Iris pigment epithelial cell (primary cell): ENCODE measurements at regions not wholly inside any gene's neighbourhood (a gene's known extent, or its start where the extent isn't known, plus 50 kb on each side); places are given as distances from the start of the nearest gene placed in this dataset.

ENCODE experiments used
- DNase-seq: peaks from one replicate; pipeline ENCODE4 v3.0.0-alpha.2; 2011; ENCODE audit warnings: low read depth

DNA sequence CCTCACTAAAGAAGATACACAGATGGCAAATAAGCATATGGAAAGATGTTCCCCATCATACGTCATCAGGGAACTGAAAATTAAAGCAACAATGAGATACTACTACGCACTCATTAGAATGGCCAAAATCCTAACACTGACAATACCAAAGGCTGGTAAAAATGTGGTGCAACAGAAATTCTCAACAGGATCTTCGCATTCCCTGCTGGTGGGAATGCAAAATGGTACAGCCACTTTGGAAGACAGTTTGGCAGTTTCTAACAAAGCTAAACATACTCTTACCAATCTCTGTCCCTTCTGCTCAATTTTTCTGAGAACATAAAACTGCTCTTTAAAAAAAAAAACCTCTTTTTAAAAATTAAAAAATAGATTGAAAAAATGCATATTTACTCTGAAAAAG, 300.2 kb downstream of the FBXW7 start:
- DNase-seq = no peak

DNA sequence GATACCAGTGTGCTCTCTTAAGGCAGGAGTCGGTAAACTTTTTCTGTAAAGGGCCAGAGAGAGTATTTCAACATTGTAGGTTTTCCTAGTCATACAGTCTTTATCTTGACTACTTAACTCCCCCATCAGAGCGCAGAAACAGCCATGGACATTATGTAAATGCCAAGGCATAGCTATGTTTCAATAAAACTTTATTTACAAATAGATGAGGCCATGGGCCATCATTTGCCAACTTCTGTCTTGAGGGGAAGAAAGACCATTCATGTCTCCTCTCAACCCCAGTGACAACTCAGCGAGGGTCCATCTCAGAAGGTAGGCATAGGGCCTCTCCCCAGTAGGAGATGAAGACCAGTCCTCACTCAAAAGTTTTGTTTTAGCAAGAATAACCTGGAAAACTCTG, 301.3 kb downstream of the FBXW7 start:
- DNase-seq = no peak

DNA sequence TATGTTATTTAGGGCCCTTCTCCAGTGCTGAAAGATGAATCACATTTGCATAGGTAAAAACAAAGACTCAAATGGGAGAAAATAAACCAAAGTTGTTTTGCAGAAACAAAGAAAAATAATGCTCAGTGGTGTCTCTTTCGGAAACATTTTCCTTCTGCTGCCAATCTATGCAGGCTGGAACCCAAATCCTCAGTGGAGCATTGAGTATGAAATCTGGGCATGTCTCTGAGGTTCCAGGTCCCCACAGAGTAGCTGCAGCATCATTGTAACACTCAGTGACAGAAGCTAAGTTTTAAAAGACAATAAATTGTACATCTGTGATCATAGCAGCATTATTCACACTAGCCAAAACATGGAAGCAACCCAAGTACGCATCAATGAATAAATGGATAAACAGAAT, 303.6 kb downstream of the FBXW7 start:
- no peak for DNase-seq

DNA sequence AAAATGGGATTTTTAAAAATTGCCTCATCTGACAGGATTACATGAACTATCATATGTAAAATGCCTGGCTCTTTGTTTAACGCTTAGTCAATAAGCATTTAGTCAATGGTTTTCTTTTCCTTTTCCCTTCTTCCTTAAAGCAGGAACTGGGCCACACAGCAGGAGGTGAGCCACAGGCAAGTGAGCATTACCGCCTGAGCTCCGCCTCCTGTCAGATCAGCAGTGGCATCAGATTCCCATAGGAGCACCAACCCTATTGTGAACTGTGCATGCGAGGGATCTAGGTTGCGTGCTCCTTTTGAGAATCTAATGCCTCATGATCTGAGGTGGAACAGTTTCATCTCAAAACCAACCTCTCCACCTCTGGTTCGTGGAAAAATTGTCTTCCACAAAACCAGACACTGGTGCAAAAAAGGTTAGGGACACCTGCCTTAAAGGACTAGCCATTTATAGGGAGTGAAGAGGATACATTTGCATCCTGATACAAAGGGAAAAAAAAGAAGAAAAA, 306.1 kb downstream of the FBXW7 start:
- no peak for DNase-seq

DNA sequence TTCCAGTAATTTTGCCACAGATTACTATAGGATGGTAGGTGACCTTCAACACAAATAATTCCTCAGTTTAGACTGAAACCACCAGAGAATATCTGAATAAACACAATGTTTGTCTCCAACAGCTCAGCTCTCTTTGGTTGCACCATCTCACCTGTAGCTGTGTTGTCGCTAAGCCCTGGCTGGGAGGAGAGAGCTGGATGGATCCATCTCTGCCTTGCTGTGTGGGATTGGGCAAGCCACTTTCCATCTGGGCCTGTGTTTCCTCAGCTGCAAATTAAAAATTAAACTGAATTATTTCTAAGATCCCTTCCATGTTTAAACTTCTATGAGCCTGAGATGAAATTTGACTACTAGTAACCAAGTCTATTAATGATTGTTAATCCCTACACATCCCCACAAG, 310.2 kb downstream of the FBXW7 start:
- DNase-seq = no peak

DNA sequence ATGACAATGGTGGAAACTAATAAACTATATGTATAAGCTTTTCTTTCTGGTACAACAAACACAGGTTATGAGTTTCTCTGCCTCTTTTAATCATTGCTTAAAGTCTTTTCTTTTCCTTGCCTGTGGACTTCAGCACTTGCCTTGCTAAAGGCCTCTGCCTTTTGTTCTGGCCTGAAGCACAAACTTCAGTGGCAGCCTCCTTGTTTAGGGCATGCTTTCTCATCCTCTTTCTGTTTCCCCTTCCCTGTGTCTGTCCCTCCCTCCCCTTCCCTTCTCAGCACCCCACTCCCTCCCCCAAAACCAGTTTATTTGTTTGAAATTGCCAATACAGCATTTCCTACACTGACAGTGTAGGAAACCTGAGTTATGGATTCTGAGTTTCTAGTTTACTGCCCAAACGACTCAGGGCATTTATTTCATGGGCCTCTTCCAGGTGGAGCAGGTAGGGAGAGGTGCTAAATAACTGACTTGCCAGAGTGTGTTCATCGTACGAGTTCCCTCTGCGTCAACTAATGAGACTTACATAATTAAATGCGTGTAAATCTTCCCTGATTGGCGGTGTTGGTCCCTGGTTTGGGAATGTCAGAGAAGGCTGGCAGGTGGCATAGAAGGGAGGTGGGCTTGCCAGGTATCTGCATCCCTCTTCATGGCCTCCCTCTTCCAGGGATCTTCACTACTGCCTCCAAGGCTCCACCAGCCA, 311.0 kb downstream of the FBXW7 start:
- no peak for DNase-seq

DNA sequence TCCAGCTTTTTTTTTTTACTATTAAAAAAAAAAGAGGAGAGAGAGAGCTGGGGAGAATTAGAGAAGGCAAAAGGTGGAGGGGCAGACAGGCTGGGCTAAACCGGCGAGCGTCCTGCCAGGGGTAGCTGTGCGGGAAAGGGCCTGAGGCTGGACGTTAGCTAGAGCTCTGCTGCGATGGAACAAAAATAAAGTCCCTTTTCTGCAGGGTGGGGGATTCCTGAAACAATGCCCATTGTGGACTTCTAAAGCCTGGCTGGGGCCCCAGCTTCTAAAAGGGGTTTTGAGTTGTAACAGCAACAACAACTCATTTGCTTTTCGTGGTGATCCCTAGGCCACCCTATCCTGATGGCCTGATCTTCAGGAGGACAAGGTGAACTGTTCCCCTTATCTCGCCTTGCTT, 311.7 kb downstream of the FBXW7 start:
- DNase-seq = no peak

DNA sequence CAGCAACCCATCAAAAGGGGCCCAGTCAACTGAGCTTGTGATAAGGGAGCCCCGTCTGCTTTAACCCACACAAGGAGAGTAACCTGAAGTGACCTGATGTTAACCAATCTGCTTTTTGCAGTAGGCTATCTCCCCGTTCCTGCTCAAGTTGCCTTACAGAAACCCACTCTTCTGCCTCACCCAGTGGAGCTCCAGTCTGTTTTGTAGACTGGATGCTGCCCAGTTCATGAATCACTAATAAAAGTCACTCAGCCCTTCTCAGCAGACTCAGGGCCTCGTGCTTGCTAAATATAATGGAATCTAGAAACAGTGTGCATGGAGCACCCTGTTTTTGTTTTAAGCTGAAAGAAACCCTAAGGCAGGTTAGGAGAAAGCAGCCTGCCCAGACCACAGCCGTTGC, 312.3 kb downstream of the FBXW7 start:
- DNase-seq = no peak

DNA sequence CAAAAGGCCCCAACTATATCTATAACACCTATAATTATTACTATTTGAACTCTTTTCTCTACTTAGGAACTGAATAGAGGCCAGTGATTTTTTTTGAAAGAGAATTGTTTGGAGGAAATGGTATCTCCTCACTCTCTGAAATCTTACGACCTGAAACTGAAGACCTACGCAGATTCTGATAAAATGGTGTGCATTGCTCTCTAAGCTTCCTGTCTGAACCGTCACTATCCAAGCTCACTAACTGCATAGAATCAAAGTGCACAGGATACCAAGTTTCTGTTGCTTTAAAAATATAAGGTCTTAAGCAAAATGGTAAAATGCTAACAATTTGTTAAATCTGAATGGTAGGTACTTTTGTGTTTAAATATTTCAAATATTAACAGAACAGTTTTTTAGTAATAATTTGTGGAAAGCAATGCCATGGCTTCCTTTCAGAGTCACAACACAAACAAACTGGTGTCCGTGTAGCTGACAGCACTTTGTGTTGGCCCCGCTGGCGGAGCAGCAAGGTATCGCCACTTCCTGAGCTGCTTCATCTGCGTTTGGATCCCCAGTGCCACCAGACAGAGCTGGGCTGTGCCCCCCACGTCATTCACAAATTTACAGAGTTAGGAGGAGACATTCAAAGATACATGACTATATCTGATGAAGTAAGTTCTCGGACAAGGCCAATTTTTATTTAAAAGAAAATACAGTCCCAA, 313.9 kb downstream of the FBXW7 start:
- no peak for DNase-seq

DNA sequence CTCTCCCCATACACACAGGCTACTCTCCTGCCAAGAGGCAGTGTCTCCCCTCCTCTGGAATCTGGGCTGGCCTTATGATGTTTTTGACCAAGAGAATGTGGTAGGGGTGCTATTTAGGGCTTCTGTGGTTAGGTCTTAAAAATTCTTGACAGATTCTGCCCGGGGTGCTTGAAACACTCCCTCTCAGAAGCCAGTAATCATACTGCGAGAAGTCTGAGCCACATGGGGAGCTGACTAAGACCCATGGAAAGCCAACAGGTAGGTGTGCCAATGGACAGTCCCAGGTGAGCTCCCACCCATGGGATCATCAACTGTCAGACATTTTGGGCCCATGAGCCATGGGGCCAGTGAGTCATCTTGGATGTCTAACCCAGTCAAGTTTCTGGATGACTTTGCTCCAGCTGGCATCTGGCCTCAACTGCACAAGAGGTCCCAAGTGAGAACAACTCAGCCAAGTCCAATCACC, 315.7 kb downstream of the FBXW7 start:
- DNase-seq = no peak

DNA sequence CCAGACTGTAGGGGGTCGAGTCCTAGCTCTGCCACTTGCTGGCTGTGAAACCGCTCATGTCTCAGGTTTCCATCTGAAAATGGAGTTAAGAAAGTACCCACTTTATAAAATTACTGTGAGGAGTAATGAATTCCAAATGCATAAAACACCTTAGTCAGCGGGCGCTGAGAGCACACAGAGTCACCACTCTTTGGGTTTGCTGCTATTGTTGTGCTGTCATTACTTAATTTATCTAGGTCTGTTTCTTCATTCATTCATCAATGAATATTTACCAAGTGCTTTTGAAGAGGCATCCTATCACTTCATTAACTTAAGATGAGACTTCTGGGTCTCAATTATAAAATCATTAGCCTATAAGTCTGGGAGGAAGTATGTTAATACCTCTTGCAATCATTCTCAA, 317.3 kb downstream of the FBXW7 start:
- DNase-seq = no peak

DNA sequence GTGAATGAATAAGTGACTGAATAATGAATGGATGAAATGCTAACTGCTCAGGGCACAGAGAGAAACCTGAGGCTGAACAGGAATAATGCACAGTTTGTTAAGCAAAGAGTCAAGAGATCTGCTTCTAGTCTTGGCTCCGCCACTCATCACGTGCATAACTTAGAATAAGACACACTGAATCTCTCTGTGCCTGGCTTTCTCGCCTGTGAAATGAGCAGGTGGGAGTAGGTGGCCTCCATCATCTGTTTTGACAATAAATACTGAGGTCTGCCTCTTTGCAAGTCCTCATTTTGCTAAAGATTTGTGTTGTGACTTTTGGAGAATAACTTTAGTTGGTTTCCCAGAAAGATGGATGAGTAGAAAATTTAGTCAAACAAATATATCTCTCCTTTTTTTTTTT, 318.0 kb downstream of the FBXW7 start:
- DNase-seq = no peak

DNA sequence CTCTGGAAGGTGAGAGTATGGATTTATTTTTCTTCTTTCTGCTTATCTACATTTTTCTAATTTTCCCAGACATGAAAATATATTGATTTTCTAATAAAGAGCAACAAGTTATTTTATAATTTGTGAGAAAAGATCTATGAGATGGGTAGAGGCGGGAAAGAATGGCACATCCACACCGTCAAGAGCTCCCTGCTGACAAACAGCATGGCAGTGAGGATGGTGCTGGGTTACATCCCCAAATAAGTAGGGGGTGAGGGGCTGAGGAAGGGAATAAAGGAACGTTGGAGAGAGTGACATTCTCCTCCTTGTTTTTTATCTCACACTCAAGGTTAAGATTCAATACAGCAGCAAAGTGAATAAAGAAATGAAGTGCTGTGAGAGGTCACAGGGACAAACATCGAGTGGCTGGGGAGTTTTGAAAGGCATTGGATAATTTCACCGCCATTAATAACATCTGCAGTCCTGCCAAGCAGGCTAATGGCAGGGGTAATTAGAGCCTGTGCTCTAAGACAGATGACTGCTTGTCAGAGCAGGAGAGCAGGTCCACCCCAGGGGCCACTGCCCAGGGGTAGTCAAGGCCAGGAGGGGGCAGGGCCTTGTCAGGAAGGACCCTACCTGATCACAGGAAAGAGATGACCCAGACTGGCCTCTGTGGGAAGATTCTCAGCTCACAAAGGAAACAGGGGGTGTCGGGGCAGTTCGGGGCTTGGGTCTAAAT, 323.8 kb downstream of the FBXW7 start:
- no peak for DNase-seq

DNA sequence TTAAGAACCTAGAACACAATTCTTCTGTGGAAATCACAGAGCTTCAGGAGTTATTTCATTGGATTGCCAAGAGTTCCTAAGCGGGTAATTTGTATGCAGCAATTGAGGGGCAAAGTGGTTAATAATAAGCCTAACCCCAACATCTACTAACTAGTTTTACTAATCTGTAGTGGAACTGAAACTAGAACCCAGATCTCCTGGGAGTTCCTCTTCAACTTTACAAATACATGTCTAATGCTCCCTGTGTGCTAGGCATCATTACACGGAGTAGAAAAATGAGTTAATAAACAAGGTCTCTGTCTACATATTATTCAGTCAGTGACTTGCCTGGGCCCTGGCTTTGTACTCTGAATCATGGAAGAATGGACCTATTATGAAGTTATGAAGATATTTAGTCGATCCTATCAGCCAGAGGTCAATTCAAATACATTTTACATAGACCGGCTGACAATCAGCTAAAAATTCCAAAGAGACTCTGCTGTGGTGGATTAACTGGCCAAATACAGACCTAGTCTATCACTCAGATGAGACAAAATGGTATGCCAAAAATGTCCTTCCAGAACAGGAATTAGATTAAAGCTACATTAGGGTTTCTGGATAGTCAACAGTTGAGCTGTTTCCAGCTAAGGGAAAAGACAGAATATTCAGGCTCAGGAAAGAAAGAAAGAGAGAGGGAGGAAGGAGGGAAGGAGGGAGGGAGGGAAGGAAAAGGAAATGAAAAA, 326.0 kb downstream of the FBXW7 start:
- no peak for DNase-seq

DNA sequence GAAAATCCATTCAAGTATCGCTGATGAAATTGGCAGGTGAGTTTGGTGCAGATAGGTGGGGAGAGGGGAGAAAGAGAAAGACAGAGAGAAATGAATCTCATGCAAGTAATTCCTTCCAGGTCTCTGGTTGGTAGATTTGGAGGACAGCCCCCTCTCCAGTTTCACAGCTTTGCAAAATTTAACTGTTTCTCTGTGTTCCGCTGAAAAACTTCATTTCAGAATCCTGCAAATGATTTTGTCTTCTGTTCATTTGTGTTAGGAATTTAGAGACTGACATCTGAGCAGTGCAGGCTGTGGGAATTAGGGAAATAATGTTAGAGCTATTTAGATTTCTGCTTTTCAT, 328.5 kb downstream of the FBXW7 start:
- DNase-seq = no peak

DNA sequence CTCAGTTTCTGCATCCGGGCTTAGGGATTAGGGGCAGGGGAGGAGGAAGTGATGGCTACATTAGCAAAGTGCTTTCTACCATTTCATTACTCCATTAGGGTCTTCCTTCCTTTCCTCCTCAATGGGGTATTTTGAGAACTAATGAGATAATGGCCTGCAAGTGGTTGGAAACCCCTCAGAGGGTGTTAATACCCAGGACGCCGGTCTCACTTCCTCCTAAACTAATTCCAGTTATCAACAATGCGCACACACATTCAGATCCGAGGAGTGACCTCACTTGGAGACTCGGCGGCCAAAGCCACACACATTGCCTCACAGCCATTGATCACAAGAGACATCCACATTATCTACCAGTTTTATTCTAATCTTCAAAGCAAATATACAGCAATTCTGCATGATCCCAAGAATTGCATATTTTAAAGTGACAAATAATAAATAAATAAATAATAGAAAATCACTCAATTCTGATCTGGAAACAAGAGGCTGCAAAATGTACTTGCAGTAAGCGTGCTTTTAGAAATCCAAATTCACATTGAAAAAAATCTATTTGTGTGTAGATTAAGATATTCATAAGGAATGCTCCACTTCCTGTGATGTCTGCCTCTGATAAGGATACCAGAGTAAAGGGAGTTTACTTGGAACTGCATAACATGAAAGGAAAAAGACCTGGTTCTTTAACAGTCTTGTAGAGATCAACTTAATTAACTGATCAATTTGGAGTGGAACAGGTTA, 329.1 kb downstream of the FBXW7 start:
- no peak for DNase-seq

DNA sequence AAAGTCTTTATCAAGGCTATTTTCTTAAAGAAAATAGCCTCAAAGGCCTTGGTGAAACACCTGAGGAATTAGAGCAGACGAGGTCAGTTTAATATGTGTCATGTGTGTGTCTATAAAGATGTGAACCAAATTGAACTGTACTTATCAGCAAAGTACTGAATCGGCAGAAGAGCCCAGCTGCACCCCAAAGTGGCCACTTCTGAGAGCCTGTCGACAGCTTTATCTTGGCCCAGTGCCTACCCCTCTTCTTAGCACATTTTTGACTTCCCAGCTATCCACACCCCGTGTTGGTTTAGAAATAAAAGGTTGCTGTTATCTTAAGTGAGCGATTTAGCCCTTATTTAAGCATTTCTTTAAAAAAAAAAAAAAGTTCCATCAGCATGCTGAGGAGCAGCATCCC, 329.7 kb downstream of the FBXW7 start:
- DNase-seq = no peak

DNA sequence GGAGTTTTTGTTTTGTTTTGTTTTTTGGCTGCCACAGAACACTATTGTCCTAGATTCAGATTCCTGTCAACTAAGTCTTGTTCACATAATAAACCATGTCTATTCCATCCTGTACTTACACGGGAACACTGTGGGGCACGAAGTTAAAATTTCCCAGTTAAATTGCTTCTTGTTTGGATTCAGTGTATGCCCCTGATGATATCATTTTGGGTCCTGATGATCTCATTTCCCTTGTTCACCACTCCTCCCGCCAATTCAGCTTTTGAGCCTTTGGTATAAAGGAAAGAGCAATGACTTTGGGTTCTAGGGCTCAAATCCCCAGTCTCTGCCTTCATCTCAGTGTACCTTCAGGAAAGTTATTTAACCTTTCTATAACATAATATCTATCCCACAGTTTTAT, 333.5 kb downstream of the FBXW7 start:
- no peak for DNase-seq

DNA sequence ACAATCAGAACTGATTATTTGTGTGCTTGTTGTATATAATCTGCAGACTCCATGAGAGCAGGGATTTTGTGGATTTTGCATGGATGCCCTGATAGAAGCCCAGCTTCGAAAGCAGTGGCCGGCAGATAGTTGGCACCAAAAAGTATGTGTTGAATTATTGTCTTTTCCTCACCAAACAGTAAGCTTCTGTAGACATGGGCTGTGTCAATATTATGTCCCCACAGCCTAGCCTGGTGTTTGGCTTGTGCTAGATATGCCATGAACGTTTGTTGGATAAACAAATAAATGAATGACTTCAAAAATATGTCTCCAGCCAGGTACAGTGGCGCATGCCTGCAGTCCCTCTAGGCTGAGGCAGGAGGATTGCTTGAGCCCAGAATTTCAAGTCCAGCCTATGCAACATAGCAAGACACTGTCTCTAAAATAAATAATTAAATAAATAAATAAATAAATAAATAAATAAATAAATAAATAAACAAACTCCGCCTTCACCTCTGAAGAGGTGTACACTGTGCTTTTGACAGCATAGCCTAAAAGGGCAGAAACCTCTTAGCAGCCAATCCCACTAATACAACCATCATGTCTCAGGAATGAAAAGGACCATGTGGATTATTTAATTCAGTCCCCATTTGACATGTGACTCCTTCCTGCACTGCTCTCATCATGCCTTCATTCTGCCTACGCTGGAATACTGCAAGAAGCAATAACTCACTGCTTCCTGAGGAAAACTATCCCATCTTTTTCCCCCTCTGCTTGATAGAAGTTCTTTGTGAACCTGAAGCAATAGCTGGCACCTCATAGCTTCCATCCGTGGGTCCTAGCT, 335.2 kb downstream of the FBXW7 start:
- no peak for DNase-seq

DNA sequence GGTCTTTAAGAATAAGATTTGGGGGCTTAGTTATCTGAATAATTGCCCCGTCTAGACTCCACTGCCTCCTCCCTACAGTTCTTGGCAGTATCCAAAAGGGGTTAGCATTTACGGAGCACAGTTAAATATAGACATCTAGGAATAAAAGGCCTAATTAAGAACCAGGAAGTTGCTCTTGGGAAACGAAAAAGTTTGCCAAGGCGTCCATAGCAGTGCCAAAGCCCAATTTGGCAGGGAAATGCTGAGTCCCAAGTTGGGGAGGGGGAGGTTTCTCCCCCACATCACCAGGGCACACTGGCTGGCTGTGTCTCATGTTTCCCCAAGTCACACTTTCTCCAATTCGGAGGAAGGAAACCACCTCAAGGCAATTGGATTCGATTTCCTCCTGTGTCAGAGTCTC, 338.7 kb downstream of the FBXW7 start:
- no peak for DNase-seq

DNA sequence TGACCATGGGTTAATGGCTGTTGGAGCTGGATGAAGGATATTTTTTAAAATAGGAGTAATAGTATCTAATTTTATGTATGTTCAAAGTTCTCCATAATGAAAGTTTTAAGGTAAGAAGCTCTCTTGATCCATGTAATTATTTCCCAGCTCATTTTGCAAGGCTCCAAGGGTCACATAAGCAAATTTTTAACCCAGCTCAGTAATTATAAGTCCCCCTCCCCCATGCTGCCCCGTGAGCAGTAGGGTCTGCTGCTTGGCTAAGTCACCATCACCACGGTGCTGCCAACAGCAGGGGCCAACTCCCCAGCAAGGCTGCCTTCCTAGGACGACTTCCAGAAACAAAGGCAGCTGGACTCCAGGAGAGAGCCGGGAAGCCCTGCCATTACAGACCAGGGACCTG, 340.0 kb downstream of the FBXW7 start:
- no peak for DNase-seq
